ENCODE measurements at regions not wholly inside any gene's neighbourhood (a gene's known extent, or its start where the extent isn't known, plus 50 kb on each side); places are given as distances from the start of the nearest gene placed in this dataset.

DNA sequence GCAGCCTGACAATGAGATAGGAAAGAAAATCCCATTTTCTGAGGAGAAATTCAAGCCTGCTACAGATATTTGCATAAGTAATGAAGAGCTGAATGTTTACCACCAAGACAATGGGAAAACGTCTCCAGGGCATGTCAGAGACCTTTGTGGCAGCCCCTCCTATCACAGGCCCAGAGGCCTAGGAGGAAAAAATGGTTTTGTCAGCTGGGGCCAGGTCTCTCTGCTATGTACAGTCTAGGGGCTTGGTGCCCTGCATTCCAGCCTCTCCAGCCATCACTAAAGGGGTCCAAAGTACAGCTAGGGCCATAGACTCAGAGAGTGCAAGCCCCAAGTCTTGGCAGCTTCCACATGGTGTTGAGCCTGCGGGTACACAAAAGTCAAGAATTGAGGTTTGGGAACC lies 361.6 kb upstream of the ANXA10 start:
- Mint-ChIP-seq H3K27me3 (ENCODE audit: low read depth) (peaks cover 4% of the 10 kb centered on the region), H3K4me3 (ENCODE audit: unreplicated experiment) (no peak overlapping the region), H3K9me3 (ENCODE audit: low read depth) (peaks cover 25% of the 10 kb centered on the region), H3K36me3 (ENCODE audit: low read depth) (peaks cover 2% of the 10 kb centered on the region), H3K27ac (ENCODE audit: unreplicated experiment) (no peak overlapping the region), H3K4me1 (ENCODE audit: low read depth) (no peaks in the 10 kb centered on the region)
- TF ChIP-seq, protein P1, sequence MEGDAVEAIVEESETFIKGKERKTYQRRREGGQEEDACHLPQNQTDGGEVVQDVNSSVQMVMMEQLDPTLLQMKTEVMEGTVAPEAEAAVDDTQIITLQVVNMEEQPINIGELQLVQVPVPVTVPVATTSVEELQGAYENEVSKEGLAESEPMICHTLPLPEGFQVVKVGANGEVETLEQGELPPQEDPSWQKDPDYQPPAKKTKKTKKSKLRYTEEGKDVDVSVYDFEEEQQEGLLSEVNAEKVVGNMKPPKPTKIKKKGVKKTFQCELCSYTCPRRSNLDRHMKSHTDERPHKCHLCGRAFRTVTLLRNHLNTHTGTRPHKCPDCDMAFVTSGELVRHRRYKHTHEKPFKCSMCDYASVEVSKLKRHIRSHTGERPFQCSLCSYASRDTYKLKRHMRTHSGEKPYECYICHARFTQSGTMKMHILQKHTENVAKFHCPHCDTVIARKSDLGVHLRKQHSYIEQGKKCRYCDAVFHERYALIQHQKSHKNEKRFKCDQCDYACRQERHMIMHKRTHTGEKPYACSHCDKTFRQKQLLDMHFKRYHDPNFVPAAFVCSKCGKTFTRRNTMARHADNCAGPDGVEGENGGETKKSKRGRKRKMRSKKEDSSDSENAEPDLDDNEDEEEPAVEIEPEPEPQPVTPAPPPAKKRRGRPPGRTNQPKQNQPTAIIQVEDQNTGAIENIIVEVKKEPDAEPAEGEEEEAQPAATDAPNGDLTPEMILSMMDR (IDR thresholded peaks at IDR 0.05): no peak
- DNase-seq (ENCODE audit: low spot score): no peak

DNA sequence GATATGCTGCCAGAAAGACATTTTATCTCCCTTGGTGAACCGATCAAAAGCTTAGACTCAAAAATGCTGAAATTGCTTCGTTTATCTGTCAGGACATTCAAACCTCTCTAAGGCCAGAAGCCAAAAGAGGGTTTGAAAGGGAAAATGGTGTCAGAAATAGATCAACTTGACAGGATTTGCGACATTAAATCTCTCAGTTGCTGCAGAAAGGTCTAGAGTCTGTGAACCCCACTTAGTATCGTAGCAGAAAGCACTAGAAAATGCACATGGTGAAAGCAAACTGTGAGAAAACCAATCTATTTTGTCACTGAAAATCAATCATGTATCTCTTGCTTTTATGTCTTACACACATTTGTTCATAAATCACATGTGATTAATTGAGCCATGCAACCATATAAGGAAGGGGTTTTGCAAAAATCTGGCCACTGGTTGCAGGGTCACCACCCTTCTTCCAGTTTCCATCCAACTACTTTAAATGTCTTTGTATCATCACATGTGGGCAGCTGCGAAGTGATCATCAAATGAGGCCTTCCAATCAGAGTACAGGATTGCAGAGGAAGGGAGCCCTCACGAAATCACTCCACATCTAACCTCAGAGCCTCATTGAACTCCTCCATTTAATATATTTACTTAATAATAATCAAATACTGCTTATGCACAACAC lies 347.2 kb upstream of the ANXA10 start:
- Mint-ChIP-seq H3K36me3 (ENCODE audit: low read depth) (no peaks in the 10 kb centered on the region), H3K27me3 (ENCODE audit: low read depth) (peaks cover 5% of the 10 kb centered on the region), H3K4me1 (ENCODE audit: low read depth) (no peaks in the 10 kb centered on the region), H3K27ac (ENCODE audit: unreplicated experiment) (no peak overlapping the region), H3K4me3 (ENCODE audit: unreplicated experiment) (no peak overlapping the region), H3K9me3 (ENCODE audit: low read depth) (no peaks in the 10 kb centered on the region)
- DNase-seq (ENCODE audit: low spot score): no peak
- TF ChIP-seq, protein P1 (IDR thresholded peaks at IDR 0.05): no peak

DNA sequence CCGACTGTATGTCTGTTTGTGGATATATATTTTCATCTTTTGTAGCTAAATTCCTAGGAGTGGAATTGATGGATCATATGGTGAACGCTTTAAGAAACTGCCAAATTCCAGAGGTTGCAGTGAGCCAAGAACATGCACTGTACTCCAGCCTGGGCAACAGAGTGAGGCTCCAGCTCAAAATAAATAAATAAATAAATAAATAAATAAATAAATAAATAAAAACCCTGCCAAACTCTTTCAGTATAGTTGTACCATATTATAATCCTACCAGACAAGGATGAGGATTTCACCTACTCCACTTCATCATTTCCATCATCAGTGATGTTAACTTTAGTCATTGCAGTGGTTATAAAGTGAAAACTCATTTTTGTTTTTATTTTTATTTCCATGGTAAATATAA lies 325.1 kb upstream of the ANXA10 start:
- Mint-ChIP-seq H3K9me3 (ENCODE audit: low read depth) (peaks cover 13% of the 10 kb centered on the region), H3K27ac (ENCODE audit: unreplicated experiment) (no peak overlapping the region)

DNA sequence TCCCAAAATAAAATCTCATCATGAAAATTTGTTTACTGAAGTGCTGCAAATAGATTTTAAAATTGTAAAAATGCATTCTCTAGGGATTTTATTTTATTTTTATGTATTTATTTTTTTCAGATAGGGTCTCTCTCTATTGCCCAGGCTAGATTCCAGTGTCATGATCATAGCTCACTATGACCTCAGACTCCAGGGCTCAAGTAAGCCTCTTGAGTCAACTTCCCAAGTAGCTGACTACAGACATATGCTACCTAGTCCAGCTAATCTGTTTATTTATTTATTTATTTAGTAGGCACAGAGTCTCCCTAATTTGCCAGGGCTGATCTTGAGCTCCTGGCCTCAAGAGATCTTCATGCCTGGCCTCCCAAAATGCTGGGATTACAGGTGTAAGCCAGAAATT lies 317.7 kb upstream of the ANXA10 start:
- TF ChIP-seq, protein P1 (IDR thresholded peaks at IDR 0.05): no peak
- Mint-ChIP-seq H3K4me1 (ENCODE audit: low read depth) (no peaks in the 10 kb centered on the region), H3K27me3 (ENCODE audit: low read depth) (peaks cover 5% of the 10 kb centered on the region), H3K4me3 (ENCODE audit: unreplicated experiment) (no peak overlapping the region), H3K9me3 (ENCODE audit: low read depth) (peaks cover 7% of the 10 kb centered on the region), H3K27ac (ENCODE audit: unreplicated experiment) (no peak overlapping the region), H3K36me3 (ENCODE audit: low read depth) (no peaks in the 10 kb centered on the region)
- DNase-seq (ENCODE audit: low spot score): no peak

More for the DNA sequence above, 325.1 kb upstream of the ANXA10 start:
- H3K4me3 Mint-ChIP-seq (ENCODE audit: unreplicated experiment): no peak overlapping the region
- no peaks in the 10 kb centered on the region for H3K36me3 Mint-ChIP-seq (ENCODE audit: low read depth)
- TF ChIP-seq, protein P1 (IDR thresholded peaks at IDR 0.05): no peak
- no peaks in the 10 kb centered on the region for H3K27me3 Mint-ChIP-seq (ENCODE audit: low read depth)
- H3K4me1 Mint-ChIP-seq (ENCODE audit: low read depth): no peaks in the 10 kb centered on the region
- DNase-seq (ENCODE audit: low spot score): no peak

DNA sequence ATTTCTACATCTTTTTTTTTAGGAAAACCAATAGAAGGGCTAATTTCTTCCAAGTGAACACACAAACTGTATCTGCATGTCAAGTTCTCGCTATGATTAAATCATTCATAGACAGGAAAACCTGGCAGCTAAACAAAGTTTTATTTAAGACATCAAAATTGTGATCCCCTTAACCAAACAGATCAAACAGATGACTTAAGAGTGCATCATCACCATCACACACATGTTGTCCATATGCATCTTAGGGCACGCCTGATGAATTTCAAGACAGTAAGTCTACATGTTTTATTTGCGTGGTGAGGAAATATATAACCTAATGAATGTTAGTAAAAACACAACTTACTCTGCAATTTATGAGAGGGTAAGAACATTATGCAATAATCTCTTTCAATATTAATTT lies 317.0 kb upstream of the ANXA10 start:
- TF ChIP-seq, protein P1 (IDR thresholded peaks at IDR 0.05): no peak
- Mint-ChIP-seq H3K9me3 (ENCODE audit: low read depth) (peaks cover 7% of the 10 kb centered on the region), H3K36me3 (ENCODE audit: low read depth) (no peaks in the 10 kb centered on the region), H3K27me3 (ENCODE audit: low read depth) (peaks cover 5% of the 10 kb centered on the region), H3K4me1 (ENCODE audit: low read depth) (no peaks in the 10 kb centered on the region), H3K4me3 (ENCODE audit: unreplicated experiment) (no peak overlapping the region), H3K27ac (ENCODE audit: unreplicated experiment) (no peak overlapping the region)
- no peak for DNase-seq (ENCODE audit: low spot score)
